Thyroid gland (tissue), 4 donors: ENCODE measurements at regions not wholly inside any gene's neighbourhood (a gene's known extent, or its start where the extent isn't known, plus 50 kb on each side); places are given as distances from the start of the nearest gene placed in this dataset.

ENCODE experiments used
- DNase-seq, 2 donors: peaks; one replicate each; pipeline ENCODE4 v3.0.0-alpha.2; 2019
- H3K27ac ChIP-seq, 3 donors: fragments of 200-600 bp; sonication (generic); 1 replicate in 2 of 3; 2 replicates in 1 of 3; pipeline ENCODE4 v1.5.1; 2016 to 2019; ENCODE audit warnings: mild to moderate bottlenecking in 1 of 3, moderate library complexity in 1 of 3
- H3K27me3 ChIP-seq: fragments of 200-600 bp; sonication (generic); one replicate; pipeline ENCODE4 v1.5.1; 2019
- H3K36me3 ChIP-seq, 2 donors: fragments of 200-600 bp; sonication (generic); one replicate each; pipeline ENCODE4 v1.5.1; 2016 to 2019
- H3K4me1 ChIP-seq, 2 donors: fragments of 200-600 bp; sonication (generic); one replicate each; pipeline ENCODE4 v1.5.1; 2017 to 2019
- H3K4me3 ChIP-seq, 3 donors: fragments of 200-600 bp; sonication (generic); replicated peaks in 1 of 3; 1 replicate in 2 of 3; 2 replicates in 1 of 3; pipeline ENCODE4 v1.5.1; 2016; ENCODE audit warnings: mild to moderate bottlenecking in 1 of 3
- H3K9me3 ChIP-seq: fragments of 200-600 bp; sonication (generic); one replicate; pipeline ENCODE4 v1.5.1; 2017
- POLR2A ChIP-seq, 2 donors: fragments of 450-650 bp; IDR thresholded peaks; one replicate each; pipeline ENCODE4 v1.6.1; 2017; ENCODE audit warnings: antibody characterized with exemption in 2 of 2, mild to moderate bottlenecking in 2 of 2, moderate library complexity in 1 of 2
- WGBS, 2 donors: methylation state at CpG; one replicate each; pipeline ENCODE4 v1.1.5; 2017; 5-methylcytosine and 5-hydroxymethylcytosine counted together
- intact Hi-C: fragments of 100-400 bp; cut with DNase I; formaldehyde crosslinking; loops from one replicate; pipeline ENCODE4 v1.15.1; 2023
- TF ChIP-seq, protein P1 (sequence below), 6 experiments: fragments of 200-600 bp in 3 of 6; fragments of 450-650 bp in 3 of 6; sonication (generic) in 3 of 6; IDR thresholded peaks; one replicate each; pipeline ENCODE4 v1.5.1; 2016 to 2019; ENCODE audit warnings: antibody characterized with exemption in 6 of 6, mild to moderate bottlenecking in 2 of 6, inconsistent platforms in 1 of 6, moderate library complexity in 1 of 6

GRCh38 chr12:71041476-71041875, 116.3 kb downstream of the TSPAN8 start:
- no peaks in the 10 kb centered on the region for H3K36me3 ChIP-seq
- H3K4me3 ChIP-seq, result no peak overlapping the region
- H3K27me3 ChIP-seq, result no peaks in the 10 kb centered on the region
- DNase-seq, result no peak
- no peak overlapping the region for H3K27ac ChIP-seq
- intact Hi-C loops, result no loop called here
- no peaks in the 10 kb centered on the region for H3K4me1 ChIP-seq
- WGBS, 2 donors, result 89 to 90% methylated on average over 2 of the region's 2 CpGs
- no peaks in the 10 kb centered on the region for H3K9me3 ChIP-seq
- no peak for TF ChIP-seq POLR2A (IDR thresholded peaks at IDR 0.05)
- TF ChIP-seq, protein P1, sequence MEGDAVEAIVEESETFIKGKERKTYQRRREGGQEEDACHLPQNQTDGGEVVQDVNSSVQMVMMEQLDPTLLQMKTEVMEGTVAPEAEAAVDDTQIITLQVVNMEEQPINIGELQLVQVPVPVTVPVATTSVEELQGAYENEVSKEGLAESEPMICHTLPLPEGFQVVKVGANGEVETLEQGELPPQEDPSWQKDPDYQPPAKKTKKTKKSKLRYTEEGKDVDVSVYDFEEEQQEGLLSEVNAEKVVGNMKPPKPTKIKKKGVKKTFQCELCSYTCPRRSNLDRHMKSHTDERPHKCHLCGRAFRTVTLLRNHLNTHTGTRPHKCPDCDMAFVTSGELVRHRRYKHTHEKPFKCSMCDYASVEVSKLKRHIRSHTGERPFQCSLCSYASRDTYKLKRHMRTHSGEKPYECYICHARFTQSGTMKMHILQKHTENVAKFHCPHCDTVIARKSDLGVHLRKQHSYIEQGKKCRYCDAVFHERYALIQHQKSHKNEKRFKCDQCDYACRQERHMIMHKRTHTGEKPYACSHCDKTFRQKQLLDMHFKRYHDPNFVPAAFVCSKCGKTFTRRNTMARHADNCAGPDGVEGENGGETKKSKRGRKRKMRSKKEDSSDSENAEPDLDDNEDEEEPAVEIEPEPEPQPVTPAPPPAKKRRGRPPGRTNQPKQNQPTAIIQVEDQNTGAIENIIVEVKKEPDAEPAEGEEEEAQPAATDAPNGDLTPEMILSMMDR (IDR thresholded peaks at IDR 0.05), result no peak

GRCh38 chr12:71038960-71039359, 118.4 kb upstream of the PTPRR start:
- Histone ChIP-seq H3K27ac (no peak overlapping the region), H3K4me1 (no peaks in the 10 kb centered on the region), H3K36me3 (no peaks in the 10 kb centered on the region), H3K9me3 (no peaks in the 10 kb centered on the region), H3K27me3 (no peaks in the 10 kb centered on the region), H3K4me3 (no peak overlapping the region)
- no peak for DNase-seq
- TF ChIP-seq POLR2A (IDR thresholded peaks at IDR 0.05), result no peak
- TF ChIP-seq, protein P1 (IDR thresholded peaks at IDR 0.05), result no peak
- intact Hi-C loops, result no loop called here
- WGBS, 2 donors, result 76 to 89% methylated on average over 1 of the region's 1 CpG

- intact Hi-C loops, result no loop called here
- no peak for DNase-seq
- H3K27me3 ChIP-seq, result no peaks in the 10 kb centered on the region
- H3K36me3 ChIP-seq, result no peaks in the 10 kb centered on the region
- H3K9me3 ChIP-seq, result no peaks in the 10 kb centered on the region
- H3K4me3 ChIP-seq, result no peak overlapping the region
- WGBS, 2 donors, result 80% methylated on average over 1 of the region's 1 CpG
- H3K4me1 ChIP-seq, result no peaks in the 10 kb centered on the region
- no peak overlapping the region for H3K27ac ChIP-seq
- TF ChIP-seq POLR2A (IDR thresholded peaks at IDR 0.05), result no peak
- TF ChIP-seq, protein P1 (IDR thresholded peaks at IDR 0.05), result no peak
Observed at GRCh38 chr12:71036526-71036925, 116.0 kb upstream of the PTPRR start.

DNA sequence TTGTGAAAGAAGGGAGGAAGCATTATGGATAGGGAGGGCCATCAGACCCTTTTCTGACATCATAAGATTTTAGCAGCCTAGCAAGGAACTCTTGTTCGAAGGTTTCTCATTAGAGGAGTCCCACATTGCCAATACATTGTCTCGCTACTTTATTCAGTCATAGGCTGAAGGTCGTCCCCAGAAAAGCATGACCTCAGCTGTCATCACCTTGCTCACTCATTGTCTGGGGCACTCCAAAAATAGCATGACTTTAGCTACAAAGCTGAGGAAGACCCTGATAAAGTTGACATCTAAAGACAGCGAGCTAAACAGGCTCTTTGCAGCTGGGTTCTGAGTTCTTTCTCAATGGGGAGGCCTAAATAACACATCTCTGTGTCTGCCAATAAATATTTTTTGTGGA, 112.4 kb upstream of the PTPRR start:
- WGBS, 2 donors, result 76 to 84% methylated on average over 4 of the region's 4 CpGs
- Histone ChIP-seq H3K9me3 (no peaks in the 10 kb centered on the region), H3K27me3 (no peaks in the 10 kb centered on the region), H3K27ac (no peak overlapping the region), H3K4me3 (no peak overlapping the region), H3K4me1 (no peaks in the 10 kb centered on the region), H3K36me3 (no peaks in the 10 kb centered on the region)
- TF ChIP-seq, protein P1 (IDR thresholded peaks at IDR 0.05), result no peak
- no peak for TF ChIP-seq POLR2A (IDR thresholded peaks at IDR 0.05)
- intact Hi-C loops, result no loop called here
- DNase-seq, result no peak

- WGBS, 2 donors, result 68 to 72% methylated on average over 3 of the region's 3 CpGs
- H3K4me1 ChIP-seq, result no peaks in the 10 kb centered on the region
- no peaks in the 10 kb centered on the region for H3K36me3 ChIP-seq
- no peaks in the 10 kb centered on the region for H3K9me3 ChIP-seq
- no peak for TF ChIP-seq POLR2A (IDR thresholded peaks at IDR 0.05)
- TF ChIP-seq, protein P1 (IDR thresholded peaks at IDR 0.05), result no peak
- H3K27me3 ChIP-seq, result no peaks in the 10 kb centered on the region
- no peak overlapping the region for H3K4me3 ChIP-seq
- intact Hi-C loops, result no loop called here
- H3K27ac ChIP-seq, result no peak overlapping the region
- no peak for DNase-seq
Observed at GRCh38 chr12:71029302-71029701, 108.8 kb upstream of the PTPRR start.
